GM12875 (cell line): ENCODE measurements at regions not wholly inside any gene's neighbourhood (a gene's known extent, or its start where the extent isn't known, plus 50 kb on each side); places are given as distances from the start of the nearest gene placed in this dataset.

Experiments used
- H3K4me3 ChIP-seq: one replicate; pipeline ENCODE4 v1.5.1; 2011; ENCODE audit warnings: low read depth, low read length, control low read depth
- CTCF ChIP-seq: IDR thresholded peaks from 2 replicates; pipeline ENCODE4 v1.5.1; 2011; ENCODE audit warnings: low read depth, mild to moderate bottlenecking, control low read depth, inconsistent platforms, low read length, moderate library complexity, borderline replicate concordance; ENCODE audit not compliant: insufficient read depth

GRCh38 chr6:132107896-132108295, 156.7 kb upstream of the CCN2 start:
- no peak for TF ChIP-seq CTCF
- no peak overlapping the region for H3K4me3 ChIP-seq

GRCh38 chr6:132101535-132101934, 150.4 kb upstream of the CCN2 start:
- H3K4me3 ChIP-seq, result no peak overlapping the region
- no peak for TF ChIP-seq CTCF

GRCh38 chr6:132100388-132100990, 149.3 kb upstream of the CCN2 start:
- TF ChIP-seq CTCF, result no peak
- no peak overlapping the region for H3K4me3 ChIP-seq

GRCh38 chr6:132096996-132097395, 145.8 kb upstream of the CCN2 start:
- H3K4me3 ChIP-seq, result no peak overlapping the region
- no peak for TF ChIP-seq CTCF

GRCh38 chr6:132096245-132096644, 145.1 kb upstream of the CCN2 start:
- no peak overlapping the region for H3K4me3 ChIP-seq
- TF ChIP-seq CTCF, result no peak

- no peak for TF ChIP-seq CTCF
- no peak overlapping the region for H3K4me3 ChIP-seq
Observed at GRCh38 chr6:132089173-132089572, 138.0 kb upstream of the CCN2 start.

- H3K4me3 ChIP-seq, result no peak overlapping the region
- TF ChIP-seq CTCF, result no peak
Observed at GRCh38 chr6:132088150-132088549, 137.0 kb upstream of the CCN2 start.
